ENCODE measurements at regions not wholly inside any gene's neighbourhood (a gene's known extent, or its start where the extent isn't known, plus 50 kb on each side); places are given as distances from the start of the nearest gene placed in this dataset.
A peak's percentile ranks its signal among the peaks of the same experiment; 100 is the strongest.

DNA sequence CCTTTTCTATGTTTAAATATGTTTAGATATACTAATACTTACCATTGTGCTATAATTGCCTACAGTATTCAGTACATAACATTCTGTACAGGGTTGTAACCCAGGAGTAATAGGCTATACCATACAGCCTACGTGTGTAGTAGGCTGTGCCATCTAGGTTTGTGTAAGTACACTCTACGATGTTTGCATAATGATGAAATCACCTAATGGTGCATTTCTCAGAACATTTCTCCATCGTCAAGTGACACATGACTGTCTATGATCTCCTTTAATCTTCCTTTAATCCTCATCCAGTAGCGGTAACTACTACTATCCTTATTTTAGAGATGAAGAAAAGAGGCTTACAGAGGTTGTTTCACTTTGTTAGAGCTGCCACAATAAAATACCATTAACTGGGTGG lies 369.2 kb downstream of the PLK2 start:
- no peak for DNase-seq

DNA sequence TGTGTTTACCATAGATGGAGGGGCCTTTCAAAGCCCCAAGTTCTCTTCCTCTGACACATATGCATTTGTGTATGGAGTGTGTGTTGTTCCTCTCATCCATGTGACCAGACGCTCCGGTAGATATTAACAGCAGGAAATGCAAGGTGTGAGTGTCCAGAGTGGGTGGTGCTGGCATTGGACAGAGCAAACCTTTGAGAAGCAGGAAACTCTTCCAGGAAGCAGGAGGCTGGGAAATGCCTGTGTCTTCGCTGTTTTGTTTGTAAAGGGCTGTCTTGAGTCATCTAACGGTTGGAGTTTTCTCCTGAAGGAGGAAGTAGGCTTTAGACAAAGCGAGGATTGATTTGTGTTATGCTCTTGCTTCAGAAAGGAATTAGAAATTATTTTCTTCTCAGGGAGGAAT lies 370.9 kb downstream of the PLK2 start:
- no peak for DNase-seq

DNA sequence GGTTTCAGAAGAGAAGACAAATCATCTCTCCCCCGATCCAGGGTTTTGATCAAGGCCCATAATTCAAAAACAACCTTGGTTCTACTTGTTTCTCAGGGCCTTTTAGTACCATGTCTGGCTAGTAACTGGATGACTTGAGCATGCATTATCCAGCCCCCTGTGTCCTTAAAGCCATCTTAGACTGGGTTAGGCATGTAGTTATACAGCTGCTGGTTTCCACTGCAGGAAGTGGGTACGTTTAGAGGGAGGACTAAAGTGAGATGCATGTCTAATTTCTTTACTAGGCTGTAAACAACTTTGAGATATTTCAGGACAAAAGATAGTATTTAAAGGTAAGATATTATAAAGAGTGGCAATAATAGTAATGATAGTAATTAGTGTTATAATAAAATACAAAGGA lies 372.0 kb downstream of the PLK2 start:
- DNase-seq = no peak

DNA sequence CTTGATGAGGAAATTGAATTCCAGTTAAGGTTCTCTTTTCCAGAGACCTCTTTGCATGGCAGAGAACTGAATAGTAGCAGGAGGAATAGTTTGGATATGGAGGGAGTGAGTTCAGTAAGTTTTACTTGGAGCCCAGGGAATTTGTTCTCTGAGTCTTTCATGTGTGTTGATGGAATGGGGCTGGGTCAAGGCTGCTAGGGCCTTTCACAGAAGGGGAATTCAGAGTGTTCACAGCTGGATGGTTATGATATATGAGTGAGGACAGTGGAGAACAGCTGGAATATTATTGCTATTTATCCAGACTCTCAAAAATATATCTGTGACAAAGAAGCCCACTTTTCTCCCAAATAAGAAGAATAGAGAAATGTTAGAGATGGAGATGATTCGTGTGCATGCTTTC lies 372.8 kb downstream of the PLK2 start:
- DNase-seq = no peak

DNA sequence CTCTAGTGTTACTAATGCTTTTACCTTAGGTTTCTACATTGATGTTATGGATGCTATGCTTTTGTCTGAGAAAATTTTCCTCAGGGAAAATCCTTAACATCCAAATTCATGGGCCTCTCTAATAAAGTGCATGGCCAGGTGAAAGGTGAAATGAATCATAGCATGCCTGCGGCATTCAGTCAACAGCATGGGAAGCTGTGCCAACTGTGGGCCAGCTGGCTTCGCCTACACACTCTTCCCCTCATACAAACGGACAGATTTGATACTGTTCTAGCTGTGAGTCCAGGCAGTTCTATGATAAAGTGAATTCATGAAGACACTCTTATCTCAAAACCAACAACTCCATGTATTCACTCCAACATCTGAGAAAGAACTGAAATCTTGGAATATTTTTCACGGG lies 374.1 kb downstream of the PLK2 start:
- DNase-seq = no peak

DNA sequence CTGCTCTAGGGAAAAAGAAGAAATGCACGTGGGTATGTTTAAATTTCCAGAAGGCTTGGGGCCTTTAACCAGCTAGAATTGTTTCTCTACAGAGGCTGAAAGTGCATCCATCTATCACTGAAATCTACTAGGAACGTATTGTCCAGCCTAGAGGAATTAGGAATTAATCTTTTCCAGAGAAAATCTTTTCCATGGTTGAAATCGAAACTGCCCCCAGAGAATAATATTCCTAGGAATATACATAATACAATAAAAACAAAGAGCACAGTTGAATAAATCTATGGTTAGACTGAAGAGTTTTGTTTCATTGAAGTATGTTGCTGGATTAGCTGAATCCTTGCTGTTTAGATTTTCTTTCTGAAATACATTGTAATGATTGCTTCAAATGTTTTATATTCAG lies 378.5 kb downstream of the PLK2 start:
- DNase-seq = no peak

DNA sequence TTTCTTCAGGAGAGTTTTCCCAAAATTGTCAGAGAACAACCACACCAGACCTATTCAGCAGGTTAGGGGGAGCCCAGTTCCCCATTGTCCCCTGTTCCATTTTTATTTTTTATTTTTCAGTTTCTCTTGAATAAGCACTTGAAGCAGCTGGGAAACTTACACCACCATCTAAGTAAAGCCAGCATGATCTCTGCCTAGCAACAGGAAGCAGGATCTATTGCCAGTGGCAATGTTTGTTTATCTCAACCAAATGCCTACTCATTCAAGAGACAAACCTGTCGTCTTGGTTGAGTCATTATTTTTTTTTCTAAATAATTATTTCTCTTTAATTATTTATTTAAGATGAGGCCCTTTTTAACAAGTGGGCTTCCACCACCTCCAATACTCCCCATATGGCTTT lies 379.3 kb downstream of the PLK2 start:
- peak in 1 of 2 experiments; percentile 6 for DNase-seq

DNA sequence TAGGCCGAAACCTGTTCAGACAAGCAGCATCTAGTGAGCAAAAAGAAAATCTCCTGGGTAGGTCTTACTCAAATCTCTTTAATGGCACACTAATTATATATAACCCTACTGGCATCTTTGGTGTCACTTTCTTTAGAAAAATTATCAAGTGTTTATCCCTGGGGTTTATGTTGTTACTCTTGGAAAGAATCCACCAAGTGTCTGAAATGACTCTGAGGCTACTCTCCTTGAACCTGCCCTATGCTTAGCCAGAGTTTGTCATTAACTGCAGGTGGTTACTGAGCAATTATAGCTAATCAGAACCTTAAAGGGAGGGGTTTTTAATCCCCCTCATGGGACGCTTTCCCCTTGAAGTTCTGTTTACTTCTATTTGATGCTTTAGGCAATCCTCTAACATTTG lies 381.9 kb downstream of the PLK2 start:
- peak in 1 of 2 experiments; percentile 76 for DNase-seq

DNA sequence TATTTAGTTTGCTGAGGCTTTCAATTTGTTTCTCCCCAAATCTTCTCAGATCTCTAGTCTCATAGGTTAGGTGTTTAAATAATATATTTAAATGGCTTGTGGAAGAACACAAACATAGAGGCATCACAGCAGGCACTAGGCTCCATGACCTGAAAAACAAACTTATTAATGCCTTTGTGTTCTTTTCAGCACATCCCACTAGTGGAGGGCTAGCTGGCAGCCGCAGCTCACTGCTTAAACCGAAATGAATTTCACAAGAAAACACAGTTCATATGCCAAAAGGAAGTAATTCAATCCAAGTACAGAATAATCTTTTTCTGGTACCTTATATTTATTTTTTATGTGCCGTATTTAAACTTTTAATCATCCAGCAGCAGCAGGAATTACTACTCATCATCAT lies 382.5 kb downstream of the PLK2 start:
- DNase-seq = peak in 1 of 2 experiments; percentile 54

DNA sequence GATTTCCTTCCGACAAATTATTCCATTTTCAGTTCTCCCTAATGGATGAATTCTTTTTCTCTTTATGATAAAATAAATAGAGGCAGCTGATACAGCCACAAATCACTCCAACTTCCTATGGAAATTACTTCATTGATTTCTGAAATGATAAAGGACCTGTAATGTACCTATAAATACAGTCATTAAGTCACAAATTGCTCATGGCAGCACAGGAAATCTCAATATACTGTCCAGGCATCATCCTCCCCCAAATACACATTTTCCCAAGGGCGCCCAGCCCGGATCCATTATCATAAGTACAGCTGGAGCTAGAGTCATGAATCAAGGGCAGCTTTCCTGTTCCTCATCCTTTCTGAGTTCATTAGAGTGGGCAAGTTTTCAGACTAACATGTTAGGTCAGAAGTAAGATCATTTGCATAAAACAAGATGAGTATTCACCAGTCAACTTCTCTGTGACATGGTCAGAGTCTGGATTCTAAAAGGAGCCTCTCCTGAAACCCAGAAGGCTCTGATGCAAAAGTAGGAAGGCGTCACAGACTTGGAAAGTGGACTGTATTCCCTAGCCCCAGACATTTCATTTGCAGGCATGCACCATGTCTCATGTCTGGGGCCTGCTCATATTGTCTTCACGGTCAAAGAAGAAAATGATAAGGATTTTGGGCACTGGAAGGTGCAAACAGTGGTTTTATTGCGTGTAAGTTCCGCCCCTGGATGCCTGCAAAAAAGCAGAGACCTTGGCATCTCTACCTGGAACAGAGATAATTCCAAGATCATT lies 383.2 kb downstream of the PLK2 start:
- DNase-seq = peak in 1 of 2 experiments; percentile 59

DNA sequence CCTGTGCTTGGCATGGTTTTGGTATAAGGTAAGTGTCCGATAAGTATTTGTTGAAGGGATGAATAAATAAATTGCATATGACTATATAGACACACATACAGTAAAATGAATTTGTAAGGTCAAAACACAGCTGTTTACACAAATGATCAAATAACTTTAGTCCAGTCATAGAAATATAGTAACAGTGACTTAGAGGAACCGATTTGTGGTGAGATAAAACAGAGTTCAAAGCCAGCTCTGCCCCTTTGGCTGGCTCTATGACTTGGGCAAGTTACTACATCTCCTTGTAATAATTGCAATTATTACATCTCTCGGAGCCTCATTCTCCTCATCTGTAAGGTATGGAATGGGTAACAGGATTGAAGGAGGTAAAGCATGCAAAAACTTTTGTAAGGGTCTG lies 384.0 kb downstream of the PLK2 start:
- no peak for DNase-seq

DNA sequence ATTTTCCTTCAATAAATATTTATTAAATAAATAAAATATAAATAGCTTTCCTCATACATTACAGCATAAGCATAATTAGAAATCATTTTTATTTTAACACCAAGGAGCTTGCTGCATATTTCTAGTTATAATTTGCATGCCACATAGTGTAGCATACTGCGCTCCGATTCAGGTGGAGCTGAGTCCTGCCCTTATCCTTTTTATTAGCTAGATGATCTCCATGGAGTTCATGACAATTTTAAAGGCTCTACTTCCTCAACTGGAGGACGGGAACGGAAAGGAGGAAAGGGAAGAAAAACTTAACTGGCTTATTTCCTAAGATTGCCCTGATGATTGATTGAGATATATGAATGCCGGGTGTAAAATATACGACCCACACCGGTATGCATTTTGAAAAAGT lies 385.2 kb downstream of the PLK2 start:
- no peak for DNase-seq

DNA sequence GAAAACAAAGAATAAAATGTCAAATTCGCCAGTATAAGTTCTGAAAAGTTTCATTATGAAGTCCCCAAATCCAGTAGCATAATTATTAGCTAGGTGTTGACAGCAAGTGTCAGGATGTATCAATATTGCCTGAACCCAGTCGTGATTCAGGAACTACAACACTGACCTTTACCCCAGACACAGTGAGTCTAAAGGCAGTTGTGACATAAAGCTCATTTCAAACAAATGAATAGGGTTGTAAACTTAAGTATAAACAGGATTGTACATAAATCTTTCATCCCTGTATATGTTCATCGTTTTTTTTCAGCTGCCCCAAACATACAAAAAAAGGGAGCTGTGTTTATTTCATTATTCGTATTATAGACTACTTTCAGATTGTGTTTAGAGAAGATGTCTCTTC lies 385.7 kb downstream of the PLK2 start:
- DNase-seq = no peak

DNA sequence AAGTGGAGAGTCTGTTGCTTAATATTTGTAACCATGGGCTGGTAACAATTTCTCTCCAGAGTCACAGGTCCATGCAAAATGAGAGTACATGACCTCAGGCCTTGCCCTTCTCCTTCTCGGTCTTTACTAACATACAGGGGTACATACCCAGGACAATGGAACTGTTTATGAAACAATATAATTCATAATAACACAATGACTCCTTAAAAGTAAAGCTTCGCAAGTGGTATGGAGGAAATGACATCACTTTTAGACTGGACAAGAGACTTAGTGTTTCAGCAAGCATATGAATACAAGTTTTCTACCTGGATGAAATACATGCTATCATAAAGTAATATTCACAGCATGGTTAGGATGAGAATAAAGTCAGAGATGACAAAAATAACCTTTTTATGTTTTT lies 386.6 kb downstream of the PLK2 start:
- DNase-seq = no peak

DNA sequence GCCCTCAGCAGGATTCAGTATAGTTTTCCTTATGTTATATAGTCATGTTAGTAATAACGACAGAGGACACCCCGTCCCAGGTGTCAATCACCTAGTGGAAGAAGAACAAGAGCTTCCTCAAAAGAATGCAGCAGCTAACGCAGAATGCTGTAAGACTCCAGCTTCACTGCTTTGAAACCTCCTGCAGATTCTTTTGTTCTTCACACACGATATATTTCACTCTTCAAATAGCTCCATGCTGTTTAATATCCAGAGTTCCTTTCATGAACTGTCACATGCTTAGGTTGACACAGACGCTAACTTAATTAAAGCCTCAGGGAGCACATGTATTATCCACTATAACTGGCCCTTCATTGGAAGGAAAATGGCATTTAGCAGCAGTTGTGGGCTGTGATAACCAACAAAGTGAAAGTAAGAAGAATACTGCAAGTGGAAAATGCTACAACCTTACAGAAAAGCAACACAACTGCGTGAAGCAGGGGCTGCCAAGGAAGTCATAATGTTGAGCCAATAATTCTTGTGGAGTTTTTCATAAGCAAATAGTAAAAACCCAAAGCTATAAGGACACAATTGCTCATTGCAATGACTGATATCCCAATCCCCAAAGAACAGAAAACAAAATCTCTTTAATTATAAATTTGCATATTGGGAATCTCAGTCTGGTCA lies 387.5 kb downstream of the PLK2 start:
- peak; percentile 42 to 88 for DNase-seq

DNA sequence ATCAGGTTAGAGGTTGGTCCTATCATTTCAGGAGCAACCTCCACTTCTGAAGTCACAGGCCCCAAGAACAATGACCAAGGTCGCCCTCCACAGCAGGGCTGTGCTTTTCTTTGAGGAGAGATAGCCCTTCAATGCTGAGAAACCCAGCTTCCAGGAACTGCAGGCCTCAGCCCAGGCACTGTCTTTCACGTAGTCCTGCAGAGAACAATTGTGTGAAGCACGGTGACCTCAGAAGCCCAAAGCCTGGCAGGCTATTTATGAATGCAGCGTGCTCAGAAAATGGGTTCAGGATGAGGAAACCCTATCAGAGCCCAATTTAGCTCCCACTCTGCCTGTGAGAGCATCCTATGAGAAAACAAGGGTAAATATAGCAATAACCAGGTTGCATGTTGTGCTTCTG lies 388.3 kb downstream of the PLK2 start:
- no peak for DNase-seq

DNA sequence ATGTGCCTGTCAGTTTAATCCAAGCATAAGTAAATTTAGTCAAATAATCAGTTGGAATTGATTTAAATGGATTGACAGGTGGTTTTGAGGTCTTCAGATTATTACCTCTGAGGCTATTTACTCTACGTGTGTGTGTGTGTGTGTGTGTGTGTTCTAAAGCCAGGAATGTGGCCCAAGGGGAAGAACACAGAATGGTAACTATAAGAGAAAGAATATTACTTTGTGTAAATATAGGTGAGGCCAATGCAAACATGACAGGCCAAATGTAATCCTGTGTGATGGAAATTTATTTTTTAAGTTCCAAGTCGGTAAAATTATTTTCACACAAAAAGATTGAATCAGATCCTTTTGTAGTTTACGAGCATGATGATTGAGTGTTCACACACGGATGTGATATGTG lies 390.0 kb downstream of the PLK2 start:
- no peak for DNase-seq

DNA sequence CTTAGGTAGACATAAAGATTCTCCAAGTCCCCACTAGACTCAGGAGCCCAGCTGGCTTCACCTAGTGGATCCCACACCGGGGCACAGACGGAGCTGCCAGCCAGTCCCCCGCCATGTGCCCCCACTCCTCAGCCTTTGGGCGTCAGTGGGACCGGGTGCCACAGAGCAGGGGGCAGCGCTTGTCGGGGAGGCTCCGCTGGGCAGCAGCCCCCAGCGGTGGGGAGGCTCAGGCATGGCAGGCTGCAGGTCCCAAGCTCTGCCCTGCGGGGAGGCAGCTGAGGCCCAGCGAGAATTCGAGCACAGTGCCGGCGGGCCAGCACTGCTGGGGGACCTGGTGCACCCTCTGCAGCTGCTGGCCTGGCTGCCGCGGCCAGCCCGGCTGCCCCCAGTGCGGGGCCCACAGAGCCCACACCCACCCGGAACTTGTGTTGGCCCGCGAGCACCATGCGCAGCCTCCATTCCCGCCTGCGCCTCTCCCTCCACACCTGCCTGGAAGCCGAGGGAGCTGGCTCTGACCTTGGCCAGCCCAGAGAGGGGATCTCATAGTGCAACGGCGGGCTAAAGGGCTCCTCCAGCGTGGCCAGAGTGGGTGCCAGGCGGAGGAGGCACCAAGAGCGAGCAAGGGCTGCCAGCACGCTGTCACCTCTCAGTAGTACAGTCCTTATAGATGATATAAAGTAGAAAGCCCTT lies 390.7 kb downstream of the PLK2 start:
- no peak for DNase-seq

DNA sequence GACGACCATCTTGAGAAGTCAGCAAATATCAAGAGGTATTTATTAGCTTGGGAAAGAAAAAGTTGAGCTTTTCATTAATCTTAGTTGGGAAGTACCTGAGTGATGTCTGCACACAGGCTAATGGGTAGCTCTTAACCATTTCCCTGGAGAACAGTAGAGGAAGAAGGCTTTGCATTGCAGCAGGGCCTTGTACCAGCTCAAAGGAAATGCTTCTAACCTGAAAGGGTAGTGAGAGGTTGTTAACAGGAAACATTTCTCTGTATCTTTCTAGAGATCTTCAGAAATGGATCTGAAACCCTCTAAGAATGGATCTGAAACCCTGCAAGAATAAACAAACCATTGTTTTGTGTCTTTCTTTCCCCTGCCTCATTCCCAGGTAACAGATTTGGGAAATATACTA lies 393.3 kb downstream of the PLK2 start:
- DNase-seq = no peak

DNA sequence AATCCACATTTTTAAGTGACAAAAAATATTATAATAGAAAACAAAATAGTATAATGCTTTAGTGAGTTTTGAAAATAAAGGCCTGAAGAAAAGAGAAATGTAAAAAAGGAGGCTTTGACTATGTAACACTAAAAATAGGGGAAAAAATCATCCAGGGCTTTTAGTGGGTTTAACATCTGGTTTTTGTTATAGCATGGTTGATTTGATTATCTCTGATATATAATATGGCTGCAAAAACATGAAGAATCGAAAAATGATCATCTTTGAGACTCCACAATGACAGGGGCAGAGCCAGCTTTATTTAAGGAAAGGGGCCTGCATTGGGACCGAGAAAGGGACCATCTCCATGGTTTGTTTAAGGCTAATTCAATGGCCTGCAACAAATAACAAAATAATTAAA lies 393.8 kb downstream of the PLK2 start:
- DNase-seq = no peak

DNA sequence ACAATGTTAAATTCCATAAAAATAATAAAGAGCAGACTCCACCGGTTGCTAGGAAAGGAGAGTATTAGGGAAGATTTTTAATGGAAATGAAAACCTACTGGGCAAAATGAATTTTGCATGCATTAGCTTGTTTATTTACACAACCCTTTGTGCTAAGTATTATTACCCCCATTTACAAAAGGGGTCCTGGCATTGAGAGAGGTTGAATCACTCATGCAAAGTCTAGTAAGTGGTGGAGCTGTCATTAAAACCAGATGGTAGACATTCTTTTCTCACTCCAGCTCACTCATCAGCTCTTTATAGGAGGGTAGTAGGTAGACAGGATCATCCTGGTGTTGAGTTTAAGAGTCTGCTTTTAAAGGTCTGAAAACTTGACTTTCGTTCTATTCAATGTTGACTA lies 395.1 kb downstream of the PLK2 start:
- DNase-seq = no peak

DNA sequence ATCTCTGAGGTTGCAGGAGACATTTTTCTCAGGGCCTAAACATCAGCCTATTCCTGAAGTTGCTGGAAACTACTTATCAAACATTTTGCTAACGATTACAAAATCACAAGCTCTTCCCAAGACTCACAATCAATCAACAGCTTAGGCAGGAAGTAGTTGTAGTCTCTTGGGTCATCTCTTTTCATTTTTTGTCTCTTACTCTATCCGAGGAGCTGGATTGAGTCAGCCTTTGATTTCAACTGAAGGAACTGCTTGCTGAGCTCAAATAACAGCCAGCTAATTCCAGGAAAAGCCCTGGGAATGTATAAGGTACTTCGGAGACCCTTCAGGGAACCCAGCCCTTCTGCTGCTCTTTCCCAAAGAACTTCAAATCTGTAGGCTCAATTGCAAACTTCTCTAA lies 398.9 kb downstream of the PLK2 start:
- no peak for DNase-seq

DNA sequence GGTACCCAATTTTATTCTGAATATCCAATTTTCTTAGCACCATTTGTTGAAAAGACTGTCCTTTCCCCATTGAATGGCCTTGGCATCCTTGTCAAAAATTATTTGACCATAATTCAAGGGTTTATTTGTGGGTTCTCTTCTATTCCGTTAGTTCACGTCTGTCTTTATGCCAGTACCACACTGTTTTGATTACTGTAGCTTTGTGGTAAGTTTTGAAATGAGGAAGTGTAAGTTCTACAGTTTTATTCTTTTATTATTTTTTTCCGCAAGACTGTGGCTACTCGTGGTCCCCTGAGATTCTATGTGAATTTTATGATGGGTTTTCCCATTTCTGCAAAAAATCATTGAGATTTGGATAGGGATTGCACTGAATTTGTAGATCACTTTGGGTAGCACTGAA lies 402.6 kb downstream of the PLK2 start:
- DNase-seq = no peak

DNA sequence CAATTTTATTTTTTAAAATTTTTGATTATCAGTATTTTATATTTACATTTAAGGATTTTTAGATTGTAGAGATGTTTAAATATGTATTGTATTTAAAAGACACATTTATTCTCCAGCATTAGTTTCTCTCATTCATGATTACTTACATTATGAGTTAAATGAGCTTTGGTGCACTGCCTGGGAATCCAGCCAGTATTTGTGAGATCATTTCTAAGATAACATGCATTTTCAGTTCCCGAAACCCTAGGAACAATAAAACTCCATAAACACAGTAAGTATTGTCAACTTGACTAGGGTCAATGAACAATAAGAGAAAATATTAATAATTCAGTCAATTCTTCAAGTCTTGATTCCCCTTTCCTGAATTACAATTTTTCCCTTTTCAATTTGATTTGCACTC lies 403.3 kb downstream of the PLK2 start:
- no peak for DNase-seq

Data from NCI-H2081 (cell line).